ENCODE measurements at regions not wholly inside any gene's neighbourhood (a gene's known extent, or its start where the extent isn't known, plus 50 kb on each side); places are given as distances from the start of the nearest gene placed in this dataset.
A peak's percentile ranks its signal among the peaks of the same experiment; 100 is the strongest.

DNA sequence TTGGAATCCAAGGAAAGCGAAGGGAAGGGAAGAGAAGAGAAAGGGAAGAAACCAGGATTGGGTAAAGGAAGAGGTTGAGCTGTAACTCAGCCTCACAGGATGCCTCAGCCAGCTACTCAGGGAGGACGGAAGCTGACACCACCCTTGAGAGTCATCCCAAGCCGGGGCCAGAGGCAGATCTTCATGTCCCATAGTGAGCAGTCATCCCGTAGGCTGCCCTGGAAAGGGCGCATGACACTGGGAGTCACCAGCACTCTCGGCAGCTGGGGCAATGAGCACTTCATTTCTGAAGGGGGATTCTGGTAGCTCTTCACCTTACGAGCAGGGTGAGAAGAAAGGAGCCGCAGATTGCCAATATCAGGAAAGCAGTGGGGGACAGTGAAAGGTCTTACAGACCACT is 60.1 kb upstream of the PCSK6 start:
- Mint-ChIP-seq H3K4me1 (no peaks in the 10 kb centered on the region), H3K4me3 (no peak overlapping the region), H3K9me3 (peaks cover 14% of the 10 kb centered on the region), H3K27ac (no peak overlapping the region), H3K36me3 (ENCODE audit: low read depth) (peaks cover 4% of the 10 kb centered on the region), H3K27me3 (ENCODE audit: low read depth, poor library complexity) (peaks cover 4% of the 10 kb centered on the region)
- TF ChIP-seq, protein P1, sequence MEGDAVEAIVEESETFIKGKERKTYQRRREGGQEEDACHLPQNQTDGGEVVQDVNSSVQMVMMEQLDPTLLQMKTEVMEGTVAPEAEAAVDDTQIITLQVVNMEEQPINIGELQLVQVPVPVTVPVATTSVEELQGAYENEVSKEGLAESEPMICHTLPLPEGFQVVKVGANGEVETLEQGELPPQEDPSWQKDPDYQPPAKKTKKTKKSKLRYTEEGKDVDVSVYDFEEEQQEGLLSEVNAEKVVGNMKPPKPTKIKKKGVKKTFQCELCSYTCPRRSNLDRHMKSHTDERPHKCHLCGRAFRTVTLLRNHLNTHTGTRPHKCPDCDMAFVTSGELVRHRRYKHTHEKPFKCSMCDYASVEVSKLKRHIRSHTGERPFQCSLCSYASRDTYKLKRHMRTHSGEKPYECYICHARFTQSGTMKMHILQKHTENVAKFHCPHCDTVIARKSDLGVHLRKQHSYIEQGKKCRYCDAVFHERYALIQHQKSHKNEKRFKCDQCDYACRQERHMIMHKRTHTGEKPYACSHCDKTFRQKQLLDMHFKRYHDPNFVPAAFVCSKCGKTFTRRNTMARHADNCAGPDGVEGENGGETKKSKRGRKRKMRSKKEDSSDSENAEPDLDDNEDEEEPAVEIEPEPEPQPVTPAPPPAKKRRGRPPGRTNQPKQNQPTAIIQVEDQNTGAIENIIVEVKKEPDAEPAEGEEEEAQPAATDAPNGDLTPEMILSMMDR (IDR thresholded peaks at IDR 0.05), result no peak
- DNase-seq, result no peak

DNA sequence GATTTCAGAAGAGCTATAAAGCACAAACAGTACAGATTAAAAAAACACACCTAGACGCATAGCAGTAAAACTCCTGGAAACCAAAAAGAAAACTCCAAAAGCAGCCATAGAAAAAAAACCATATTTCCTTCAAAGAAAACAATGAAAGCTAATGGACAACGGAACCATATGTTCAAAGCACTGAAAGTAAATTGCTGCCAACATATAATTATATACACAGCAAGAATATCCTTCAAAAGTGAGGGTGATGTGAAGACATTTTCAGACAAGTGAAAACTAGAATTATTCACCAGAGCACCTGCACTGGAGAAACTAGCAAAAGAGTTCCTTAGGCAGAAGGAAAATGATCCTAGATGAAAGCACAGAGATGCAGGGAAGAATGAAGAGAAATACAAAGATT is 58.2 kb upstream of the PCSK6 start:
- TF ChIP-seq, protein P1 (IDR thresholded peaks at IDR 0.05), result no peak

DNA sequence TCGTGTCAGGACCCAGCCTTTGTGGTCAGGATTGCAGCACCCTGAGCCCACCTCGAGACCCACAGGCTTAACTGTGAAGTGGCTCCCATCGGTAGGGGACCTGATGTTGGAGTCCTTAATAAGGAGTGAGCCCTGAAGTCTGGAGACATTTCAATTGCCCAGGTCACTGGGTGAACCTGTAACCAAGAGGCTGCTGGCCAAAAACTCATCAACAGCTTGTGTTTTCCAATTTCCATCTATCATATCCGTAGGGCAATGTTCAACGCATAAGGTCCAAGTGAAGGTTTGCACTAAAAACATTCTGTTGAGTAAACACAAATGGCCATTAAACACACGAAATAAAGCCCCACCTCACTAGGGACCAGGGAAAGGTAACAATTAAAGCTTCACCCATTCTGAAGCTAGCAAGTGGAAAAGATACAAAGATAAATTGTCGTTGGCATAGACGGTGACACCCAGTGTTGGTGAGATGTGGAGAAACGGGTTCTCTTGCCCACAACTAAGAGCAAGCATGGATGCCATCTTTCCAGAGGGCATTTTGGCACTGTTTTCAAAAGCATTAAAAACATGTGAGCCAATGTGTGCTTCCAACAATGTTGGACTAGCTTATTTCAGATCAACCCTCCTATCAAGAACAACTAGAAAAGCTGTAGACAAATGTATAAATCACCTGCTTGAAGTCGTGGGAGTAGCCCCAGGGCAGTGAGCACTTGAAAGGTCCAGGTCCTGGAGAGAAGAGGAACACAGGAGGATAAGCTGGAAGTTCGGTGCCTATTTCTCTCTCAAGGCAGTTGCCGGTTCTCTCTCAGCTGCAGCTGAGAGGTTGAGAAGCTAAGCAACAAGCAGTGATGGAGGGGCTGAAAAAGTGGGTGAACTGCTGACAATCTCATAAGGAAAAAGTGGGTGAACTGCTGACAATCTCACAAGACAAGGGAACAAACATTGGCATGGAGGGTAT is 56.3 kb upstream of the PCSK6 start:
- peaks cover 4% of the 10 kb centered on the region for H3K27me3 Mint-ChIP-seq (ENCODE audit: low read depth, poor library complexity)
- peaks cover 14% of the 10 kb centered on the region for H3K9me3 Mint-ChIP-seq

More for the DNA sequence above, 58.2 kb upstream of the PCSK6 start:
- Mint-ChIP-seq H3K9me3 (peaks cover 14% of the 10 kb centered on the region), H3K36me3 (ENCODE audit: low read depth) (peaks cover 4% of the 10 kb centered on the region), H3K4me1 (no peaks in the 10 kb centered on the region), H3K4me3 (no peak overlapping the region), H3K27ac (no peak overlapping the region), H3K27me3 (ENCODE audit: low read depth, poor library complexity) (peaks cover 4% of the 10 kb centered on the region)
- no peak for DNase-seq

DNA sequence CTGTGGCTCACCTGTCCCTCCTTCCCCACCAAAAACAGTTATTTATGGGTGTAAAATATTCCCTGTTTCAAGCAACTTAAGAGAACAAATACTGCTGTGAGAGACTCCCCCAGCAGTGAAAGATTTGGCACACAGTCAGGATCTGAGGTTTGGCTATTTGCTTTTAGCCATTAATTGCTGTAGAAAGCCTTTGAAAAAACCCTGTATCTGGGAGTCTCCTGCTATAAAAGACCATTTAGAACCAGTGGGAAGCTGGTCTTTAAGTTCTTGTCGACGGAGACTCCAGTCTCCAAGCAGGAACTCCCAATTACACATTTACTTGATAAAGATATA is 55.1 kb upstream of the PCSK6 start:
- no peaks in the 10 kb centered on the region for H3K4me1 Mint-ChIP-seq
- peaks cover 14% of the 10 kb centered on the region for H3K9me3 Mint-ChIP-seq
- H3K27ac Mint-ChIP-seq, result no peak overlapping the region
- H3K36me3 Mint-ChIP-seq (ENCODE audit: low read depth), result peaks cover 4% of the 10 kb centered on the region
- no peak overlapping the region for H3K4me3 Mint-ChIP-seq
- DNase-seq, result no peak
- TF ChIP-seq, protein P1 (IDR thresholded peaks at IDR 0.05), result no peak
- H3K27me3 Mint-ChIP-seq (ENCODE audit: low read depth, poor library complexity), result peaks cover 4% of the 10 kb centered on the region

More for the DNA sequence above, 56.3 kb upstream of the PCSK6 start:
- TF ChIP-seq, protein P1 (IDR thresholded peaks at IDR 0.05), result no peak
- no peaks in the 10 kb centered on the region for H3K4me1 Mint-ChIP-seq
- peaks cover 4% of the 10 kb centered on the region for H3K36me3 Mint-ChIP-seq (ENCODE audit: low read depth)
- H3K27ac Mint-ChIP-seq, result no peak overlapping the region
- DNase-seq, result no peak
- no peak overlapping the region for H3K4me3 Mint-ChIP-seq

DNA sequence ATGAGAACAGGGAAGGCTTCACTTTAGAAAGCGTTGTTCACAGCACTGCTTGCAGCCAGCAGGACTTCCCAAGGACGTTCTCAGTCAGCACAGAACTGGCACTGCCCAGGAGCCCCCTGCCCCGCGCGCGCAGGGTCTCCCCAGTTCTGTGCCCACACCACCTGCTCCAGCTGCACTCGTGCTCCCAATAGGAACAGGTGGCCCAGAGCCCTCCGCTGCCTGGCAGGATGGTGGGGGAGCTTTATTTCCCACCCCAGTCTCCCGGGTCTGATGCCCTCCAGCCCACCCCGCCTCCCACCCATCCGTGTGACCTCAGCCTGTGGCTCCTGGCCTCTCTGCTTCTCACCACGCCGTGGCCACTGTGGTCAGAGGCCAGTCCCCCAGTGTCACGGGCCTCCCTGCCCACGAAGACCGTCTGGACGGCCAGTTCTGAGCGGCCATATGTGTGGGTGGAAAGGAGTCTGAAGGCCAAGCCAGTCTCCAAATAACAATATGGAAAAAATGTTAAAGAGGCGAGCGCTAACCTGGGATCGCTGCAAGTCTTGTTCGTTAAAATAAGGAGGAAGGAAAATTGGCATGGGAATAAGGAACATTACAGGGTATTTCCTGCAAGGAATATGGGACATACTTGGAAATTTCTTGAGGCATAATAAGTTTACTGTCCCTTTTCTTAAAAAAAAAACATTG is 54.6 kb upstream of the PCSK6 start:
- no peak for DNase-seq
- peak overlapping the region; percentile 80 for H3K27ac Mint-ChIP-seq
- no peak overlapping the region for H3K4me3 Mint-ChIP-seq
- peaks cover 14% of the 10 kb centered on the region for H3K9me3 Mint-ChIP-seq
- peaks cover 3% of the 10 kb centered on the region for H3K27me3 Mint-ChIP-seq (ENCODE audit: low read depth, poor library complexity)
- TF ChIP-seq, protein P1 (IDR thresholded peaks at IDR 0.05), result no peak
- H3K36me3 Mint-ChIP-seq (ENCODE audit: low read depth), result peaks cover 4% of the 10 kb centered on the region
- H3K4me1 Mint-ChIP-seq, result no peaks in the 10 kb centered on the region

Measured in nephron progenitor cell (in vitro differentiated cells).